GM13977 (cell line): ENCODE measurements at regions not wholly inside any gene's neighbourhood (a gene's known extent, or its start where the extent isn't known, plus 50 kb on each side); places are given as distances from the start of the nearest gene placed in this dataset.

Source experiments
- DNase-seq: peaks from one replicate; pipeline ENCODE4 v3.0.0; 2012; ENCODE audit warnings: low spot score
- CTCF ChIP-seq: IDR thresholded peaks from 2 replicates; pipeline ENCODE4 v1.5.1; 2012; ENCODE audit warnings: mild to moderate bottlenecking, control low read depth; ENCODE audit not compliant: insufficient read depth; ENCODE audit errors: extremely low read depth, missing control alignments
- in situ Hi-C: fragments of 300-500 bp; cut with MboI; formaldehyde crosslinking; loops from one replicate; pipeline ENCODE4 v1.12.0; 2022; ENCODE audit warnings: low sequenced_read_pairs, low pct_unique_long_range_greater_than_20kb, mixed read lengths, inconsistent platforms; ENCODE audit not compliant: unreplicated experiment

GRCh38 chr20:40326784-40327183, 362.3 kb downstream of the MAFB start:
- in situ Hi-C loops, result no loop called here
- DNase-seq, result no peak
- TF ChIP-seq CTCF, result no peak

GRCh38 chr20:40325006-40325568, 363.9 kb downstream of the MAFB start:
- in situ Hi-C loops, result no loop called here
- DNase-seq, result no peak
- no peak for TF ChIP-seq CTCF

DNA sequence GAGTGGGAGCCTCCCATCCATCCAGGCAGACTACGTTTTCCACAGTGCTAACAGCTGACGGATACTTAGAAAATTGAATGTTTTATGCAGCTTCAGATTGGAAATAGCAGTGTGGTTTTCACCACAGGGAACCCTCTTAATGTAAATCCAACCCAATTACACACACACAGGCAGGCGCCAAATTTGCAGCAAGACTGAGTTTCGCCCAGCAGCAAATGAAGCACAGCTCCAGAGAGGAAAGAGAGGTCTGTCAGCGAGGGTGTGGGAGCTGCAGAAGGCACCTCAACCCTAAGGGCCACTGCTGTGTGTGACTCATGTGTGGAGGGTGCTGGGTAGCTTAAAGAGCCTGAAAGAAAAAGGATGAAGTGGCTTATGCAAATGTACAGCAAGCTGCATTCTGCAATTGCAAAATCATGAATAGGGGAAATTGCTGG, 365.7 kb downstream of the MAFB start:
- in situ Hi-C loops, result no loop called here
- no peak for DNase-seq
- TF ChIP-seq CTCF, result no peak

DNA sequence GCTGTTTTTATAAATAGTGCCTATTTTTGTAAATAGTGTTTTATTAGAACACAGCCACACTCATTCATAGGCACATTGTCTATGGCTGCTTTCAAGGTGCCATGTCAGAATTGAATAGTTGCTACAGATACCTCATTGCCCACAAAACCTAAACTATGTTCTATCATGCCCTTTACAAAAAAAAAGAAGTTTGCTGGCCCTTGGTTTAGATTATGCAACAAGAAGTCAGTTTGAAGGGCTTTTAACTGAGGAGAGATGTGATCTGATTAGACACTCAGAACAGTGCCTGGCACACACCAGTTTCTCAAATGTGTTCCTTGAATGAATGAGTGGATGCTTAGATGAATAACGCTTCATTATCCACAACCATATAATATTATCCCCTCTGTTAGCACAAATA, 366.1 kb downstream of the MAFB start:
- DNase-seq, result no peak
- in situ Hi-C loops, result no loop called here
- TF ChIP-seq CTCF, result no peak

DNA sequence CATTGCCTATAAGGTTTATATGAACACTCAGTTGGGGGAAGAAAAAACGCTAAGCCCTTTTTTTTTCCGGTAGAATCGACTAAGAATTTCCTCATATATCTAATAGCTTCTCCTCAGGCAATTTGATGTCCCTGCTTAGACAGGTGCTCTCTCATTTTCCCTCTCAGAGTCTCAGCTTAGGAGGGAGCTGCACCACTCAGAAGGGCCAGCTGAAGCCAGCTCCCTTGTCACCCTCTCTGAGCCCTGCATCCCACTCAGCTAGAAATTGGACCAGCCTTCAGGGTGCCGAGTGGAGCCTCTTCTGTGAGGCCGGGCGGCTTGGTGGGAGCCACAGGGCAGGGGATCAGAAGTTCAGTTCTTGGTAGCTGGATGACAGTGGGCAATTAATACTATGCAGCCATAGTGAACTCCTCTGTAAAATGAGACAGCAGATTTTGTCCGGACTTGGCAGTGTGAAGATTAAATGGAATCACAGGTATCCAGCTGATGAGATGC, 368.5 kb downstream of the MAFB start:
- no peak for DNase-seq
- no peak for TF ChIP-seq CTCF
- in situ Hi-C loops, result no loop called here

DNA sequence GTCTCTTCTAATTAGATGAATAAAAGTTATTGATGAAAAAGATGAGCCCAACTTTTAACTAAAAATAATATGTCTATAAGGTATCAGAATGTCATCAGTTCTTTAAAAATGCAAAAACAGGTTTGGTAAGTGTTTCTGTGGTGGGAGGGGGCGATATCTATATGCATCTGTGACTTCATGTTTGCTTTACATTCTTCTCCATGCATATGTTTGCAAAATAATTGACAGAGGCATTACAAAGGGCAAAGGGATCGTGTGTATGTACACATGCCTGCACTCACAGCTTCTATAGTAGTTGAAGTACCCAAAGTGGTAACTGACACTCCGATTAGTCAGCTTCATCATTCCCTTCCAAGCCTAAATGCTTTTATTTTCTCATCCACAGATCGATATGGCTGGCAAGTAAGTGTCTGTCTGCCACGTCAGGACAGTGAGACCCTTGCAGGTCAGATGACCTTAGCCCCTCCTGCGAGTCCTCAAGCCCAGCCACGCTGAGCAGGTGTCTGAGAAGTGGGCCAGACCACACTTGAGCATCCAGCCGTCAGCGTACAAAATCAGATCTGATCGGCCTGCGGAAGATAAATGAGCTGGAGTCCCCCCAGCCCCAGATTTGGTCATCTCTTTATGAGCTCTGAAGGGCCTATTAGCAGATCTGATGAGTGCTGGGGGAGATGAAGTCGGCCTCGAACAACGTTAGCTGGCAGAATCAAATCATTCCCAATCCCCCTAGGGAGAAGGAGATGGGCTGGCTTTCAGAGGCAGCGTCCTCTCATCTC, 369.1 kb downstream of the MAFB start:
- in situ Hi-C loops, result no loop called here
- no peak for TF ChIP-seq CTCF
- no peak for DNase-seq
